ENCODE measurements at regions not wholly inside any gene's neighbourhood (a gene's known extent, or its start where the extent isn't known, plus 50 kb on each side); places are given as distances from the start of the nearest gene placed in this dataset.

DNA sequence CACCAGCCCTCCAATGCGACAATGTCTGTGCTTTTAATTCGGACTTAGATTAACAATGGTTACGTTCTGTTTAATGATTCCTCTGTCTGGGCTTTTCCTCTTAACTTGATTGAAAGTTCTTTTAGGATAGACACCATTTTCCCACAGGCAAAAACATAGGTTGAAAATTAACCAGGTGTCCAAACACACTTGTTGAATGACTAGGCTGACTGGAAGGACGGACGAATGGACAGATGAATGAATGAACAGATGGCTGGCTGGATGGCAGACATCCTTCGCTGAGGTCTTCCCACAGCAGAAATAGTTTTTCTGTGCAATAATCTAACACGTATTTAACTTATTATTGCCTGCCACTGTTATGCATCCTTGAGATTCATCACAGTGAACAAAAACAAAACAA, 298.8 kb downstream of the SRBD1 start:
- H3K4me3 Mint-ChIP-seq, result no peak overlapping the region
- no peaks in the 10 kb centered on the region for H3K27me3 Mint-ChIP-seq
- H3K27ac Mint-ChIP-seq, result no peak overlapping the region
- H3K4me1 Mint-ChIP-seq, result no peaks in the 10 kb centered on the region
- H3K36me3 Mint-ChIP-seq, result no peaks in the 10 kb centered on the region
- H3K9me3 Mint-ChIP-seq, result no peaks in the 10 kb centered on the region

DNA sequence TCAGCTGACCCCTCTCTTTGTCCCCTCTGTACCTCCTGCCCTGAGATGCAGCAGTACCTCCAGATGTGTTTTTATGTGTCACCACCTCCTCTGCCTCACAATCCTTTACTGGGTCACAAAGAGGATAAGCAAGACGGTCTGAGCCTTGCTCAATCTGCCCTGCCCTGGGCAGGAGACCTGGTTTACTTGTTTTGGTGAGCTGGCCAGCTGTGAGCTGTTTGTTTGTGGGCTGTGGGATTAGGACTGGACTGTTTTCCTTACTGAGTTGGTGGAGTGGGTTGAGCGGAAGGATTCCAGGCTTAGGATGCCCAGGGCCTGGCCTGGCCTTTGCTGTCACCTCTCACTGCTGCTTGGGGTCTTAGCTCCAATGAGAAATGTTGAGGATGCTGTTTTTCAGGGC, 299.5 kb downstream of the SRBD1 start:
- no peaks in the 10 kb centered on the region for H3K27me3 Mint-ChIP-seq
- H3K4me3 Mint-ChIP-seq, result no peak overlapping the region
- H3K4me1 Mint-ChIP-seq, result no peaks in the 10 kb centered on the region
- no peaks in the 10 kb centered on the region for H3K9me3 Mint-ChIP-seq
- H3K27ac Mint-ChIP-seq, result no peak overlapping the region
- no peaks in the 10 kb centered on the region for H3K36me3 Mint-ChIP-seq

DNA sequence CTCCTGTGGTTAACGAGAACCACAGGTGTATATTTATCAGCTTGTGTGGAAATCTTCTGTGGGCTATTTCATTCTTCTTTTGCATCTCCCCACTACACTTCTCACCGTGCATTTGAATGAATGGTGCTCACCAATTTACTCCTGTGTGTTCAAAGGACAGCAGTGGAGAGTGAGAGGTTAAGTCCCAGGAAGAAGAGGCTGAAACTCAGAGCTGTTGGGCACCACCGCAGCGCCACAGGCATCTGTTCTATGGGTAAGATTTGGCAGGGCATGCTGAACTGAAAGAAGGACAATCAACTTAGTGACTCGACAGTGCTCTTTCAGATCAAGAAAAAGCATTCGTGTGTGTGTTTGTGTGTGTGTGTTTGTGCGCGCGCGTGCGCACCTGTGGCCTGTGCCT, 297.9 kb upstream of the SIX2 start:
- H3K27me3 Mint-ChIP-seq, result peaks cover 3% of the 10 kb centered on the region
- no peaks in the 10 kb centered on the region for H3K36me3 Mint-ChIP-seq
- H3K9me3 Mint-ChIP-seq, result no peaks in the 10 kb centered on the region
- no peak overlapping the region for H3K27ac Mint-ChIP-seq
- no peaks in the 10 kb centered on the region for H3K4me1 Mint-ChIP-seq
- no peak overlapping the region for H3K4me3 Mint-ChIP-seq

DNA sequence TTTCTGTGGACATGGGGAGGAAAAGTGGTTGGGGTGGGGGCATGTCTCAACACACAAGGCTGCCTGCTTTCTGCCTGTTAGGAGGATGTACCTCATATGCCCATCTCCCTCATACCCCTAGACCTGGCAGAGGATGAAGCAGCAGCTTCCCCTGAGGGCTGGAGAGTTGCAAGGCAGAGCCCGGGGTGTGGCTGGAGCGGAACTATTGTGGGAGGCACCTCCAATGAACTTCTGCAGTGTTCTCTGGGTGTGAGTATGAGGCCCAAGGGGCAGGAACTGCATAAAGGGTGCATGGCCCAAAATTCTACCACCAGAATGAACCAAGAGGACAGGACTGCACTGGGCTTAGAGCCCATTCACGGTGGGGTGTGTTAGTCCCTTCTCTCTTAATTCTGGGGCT, 296.3 kb upstream of the SIX2 start:
- H3K4me3 Mint-ChIP-seq, result no peak overlapping the region
- H3K36me3 Mint-ChIP-seq, result no peaks in the 10 kb centered on the region
- H3K27ac Mint-ChIP-seq, result no peak overlapping the region
- peaks cover 3% of the 10 kb centered on the region for H3K27me3 Mint-ChIP-seq
- no peaks in the 10 kb centered on the region for H3K4me1 Mint-ChIP-seq
- H3K9me3 Mint-ChIP-seq, result no peaks in the 10 kb centered on the region

DNA sequence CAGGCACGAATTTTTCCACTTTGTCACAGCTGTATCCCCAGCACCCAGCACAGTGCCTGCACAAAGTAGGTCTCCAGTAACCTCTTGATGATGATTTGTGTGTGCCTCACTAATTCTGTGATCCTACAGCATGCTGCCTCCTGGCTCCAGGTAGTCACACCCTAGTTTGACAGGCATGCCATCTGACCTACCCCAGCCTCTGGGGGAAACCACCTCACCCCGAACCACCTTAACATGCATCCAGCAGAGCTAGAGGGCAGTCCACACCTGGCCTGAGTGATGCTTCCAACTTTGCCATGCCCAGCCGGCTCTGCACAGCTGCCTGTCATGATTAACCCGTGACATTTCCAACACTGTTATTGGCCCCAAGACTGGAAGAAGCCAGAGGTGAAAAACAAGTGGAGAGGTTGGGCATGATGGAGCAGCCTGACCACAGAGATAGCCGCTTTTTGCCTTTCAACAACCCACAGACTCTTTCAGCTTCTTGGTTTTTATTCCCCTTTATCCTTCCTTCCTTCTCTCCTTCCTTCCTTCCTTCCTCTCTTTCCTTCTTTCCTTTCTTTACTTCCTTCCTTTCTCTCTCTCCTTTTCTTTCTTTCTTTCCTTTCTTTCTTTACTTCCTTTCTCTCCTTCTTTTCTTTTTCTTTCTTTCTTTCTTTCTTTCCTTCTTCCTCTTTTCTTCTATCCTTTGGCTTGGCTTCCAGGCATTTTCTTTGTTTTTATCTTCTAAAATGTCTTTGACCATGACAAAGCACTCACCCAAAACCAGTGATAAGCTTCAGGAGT, 294.4 kb upstream of the SIX2 start:
- no peaks in the 10 kb centered on the region for H3K36me3 Mint-ChIP-seq
- peaks cover 3% of the 10 kb centered on the region for H3K27me3 Mint-ChIP-seq
- H3K4me1 Mint-ChIP-seq, result no peaks in the 10 kb centered on the region
- H3K9me3 Mint-ChIP-seq, result no peaks in the 10 kb centered on the region
- no peak overlapping the region for H3K4me3 Mint-ChIP-seq
- H3K27ac Mint-ChIP-seq, result no peak overlapping the region

DNA sequence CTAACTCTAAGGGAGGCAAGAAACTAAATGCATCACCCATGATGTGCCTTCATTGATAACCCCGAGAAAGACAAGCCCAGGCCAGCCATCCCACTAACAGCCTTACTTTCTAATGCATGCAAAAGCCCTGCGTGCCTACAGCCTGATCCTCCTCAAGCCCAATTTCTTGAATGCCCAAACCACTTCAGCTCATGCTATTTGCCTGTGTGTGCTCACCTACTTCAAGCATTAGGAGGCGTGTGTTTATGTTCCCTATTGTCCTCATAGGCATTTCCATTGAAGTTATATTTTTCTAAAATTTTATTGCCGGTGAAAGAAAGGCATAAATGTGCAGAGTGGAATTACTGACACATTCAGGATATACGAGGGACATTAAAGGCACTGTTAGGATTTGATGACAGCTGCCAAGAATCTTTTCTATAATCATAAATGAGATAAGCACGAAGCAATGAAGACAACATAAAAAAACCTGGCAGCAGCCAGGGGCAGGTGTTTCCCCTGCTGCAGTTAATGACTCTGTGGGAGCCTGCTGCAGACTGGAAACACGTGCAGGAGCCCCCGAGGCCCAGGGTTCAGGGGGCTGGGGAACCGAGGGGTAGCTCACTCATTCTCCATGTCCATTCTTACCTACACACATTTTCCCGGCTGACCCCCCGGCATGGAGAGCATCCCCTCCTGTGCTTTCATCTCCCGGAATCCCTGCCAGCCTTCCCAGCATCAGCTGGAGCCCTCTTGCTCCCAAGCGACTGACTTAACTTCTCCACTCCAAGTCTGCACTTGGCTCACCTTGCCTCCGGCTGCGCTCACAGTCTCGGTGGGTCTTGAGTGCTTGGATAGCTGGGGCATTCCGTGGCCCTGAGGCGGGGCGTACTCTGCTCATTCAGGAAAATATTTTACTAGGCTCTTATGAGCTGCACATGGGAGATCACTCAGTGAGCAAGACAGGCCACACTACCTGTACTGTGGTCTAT, 292.3 kb upstream of the SIX2 start:
- no peaks in the 10 kb centered on the region for H3K9me3 Mint-ChIP-seq
- H3K36me3 Mint-ChIP-seq, result no peaks in the 10 kb centered on the region
- H3K4me3 Mint-ChIP-seq, result no peak overlapping the region
- peaks cover 3% of the 10 kb centered on the region for H3K27me3 Mint-ChIP-seq
- no peaks in the 10 kb centered on the region for H3K4me1 Mint-ChIP-seq
- H3K27ac Mint-ChIP-seq, result no peak overlapping the region

DNA sequence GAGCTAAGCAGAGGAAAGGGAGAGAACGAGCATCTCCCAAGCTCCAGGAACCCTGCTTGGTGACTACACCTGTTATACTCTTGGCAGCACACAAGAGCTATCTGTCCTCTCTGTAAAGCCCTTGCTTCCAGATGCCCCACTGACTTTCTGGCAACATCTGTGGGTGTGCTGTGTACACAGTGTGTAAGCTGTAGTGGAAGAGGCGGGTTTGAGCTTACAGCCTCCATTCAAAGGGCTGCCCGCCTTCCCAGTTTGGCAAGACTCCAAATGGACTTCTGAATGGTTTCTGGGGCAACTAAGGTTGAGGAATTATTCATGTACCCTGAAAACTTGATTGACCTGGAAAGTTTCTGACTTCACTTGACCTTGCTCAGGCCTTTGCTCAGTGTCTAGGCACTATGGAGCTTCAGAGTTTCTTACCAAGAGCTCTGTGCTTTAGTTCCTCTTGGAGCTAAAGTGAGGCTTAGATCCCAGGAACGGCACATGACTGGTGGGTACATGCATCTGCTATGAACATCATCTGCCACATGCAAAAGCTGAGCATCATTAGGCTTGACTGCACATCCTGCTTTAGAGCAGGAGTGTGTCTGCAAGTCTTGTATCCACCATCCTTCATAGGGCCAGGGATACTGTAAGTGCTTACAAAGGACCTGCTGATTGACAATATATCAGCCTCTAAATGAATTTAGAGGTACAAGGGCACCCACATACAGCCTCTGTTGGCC, 290.9 kb upstream of the SIX2 start:
- peaks cover 5% of the 10 kb centered on the region for H3K27me3 Mint-ChIP-seq
- no peaks in the 10 kb centered on the region for H3K9me3 Mint-ChIP-seq
- H3K27ac Mint-ChIP-seq, result no peak overlapping the region
- no peaks in the 10 kb centered on the region for H3K4me1 Mint-ChIP-seq
- no peak overlapping the region for H3K4me3 Mint-ChIP-seq
- no peaks in the 10 kb centered on the region for H3K36me3 Mint-ChIP-seq

DNA sequence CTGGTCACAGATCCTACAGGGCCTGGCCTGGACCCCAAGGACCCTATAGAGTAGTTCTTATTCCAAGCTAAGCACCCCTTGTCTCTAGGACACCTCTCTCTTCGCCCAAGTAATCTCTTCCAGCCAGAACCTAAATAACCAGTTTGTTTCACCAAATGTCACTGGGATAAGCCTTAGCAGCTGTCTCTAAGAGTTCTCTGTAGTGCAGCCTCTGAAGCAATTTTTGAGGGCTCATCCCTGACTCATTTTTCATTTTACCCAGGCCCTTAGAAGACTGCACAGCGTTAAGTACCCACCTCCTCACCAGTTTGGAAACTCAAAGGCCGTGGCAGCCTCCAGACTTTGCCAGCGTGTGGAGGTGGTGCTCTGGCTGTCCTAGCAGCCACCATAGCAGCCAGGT, 290.1 kb upstream of the SIX2 start:
- H3K4me1 Mint-ChIP-seq, result no peaks in the 10 kb centered on the region
- H3K36me3 Mint-ChIP-seq, result no peaks in the 10 kb centered on the region
- no peak overlapping the region for H3K4me3 Mint-ChIP-seq
- H3K27me3 Mint-ChIP-seq, result peaks cover 5% of the 10 kb centered on the region
- no peak overlapping the region for H3K27ac Mint-ChIP-seq
- no peaks in the 10 kb centered on the region for H3K9me3 Mint-ChIP-seq

DNA sequence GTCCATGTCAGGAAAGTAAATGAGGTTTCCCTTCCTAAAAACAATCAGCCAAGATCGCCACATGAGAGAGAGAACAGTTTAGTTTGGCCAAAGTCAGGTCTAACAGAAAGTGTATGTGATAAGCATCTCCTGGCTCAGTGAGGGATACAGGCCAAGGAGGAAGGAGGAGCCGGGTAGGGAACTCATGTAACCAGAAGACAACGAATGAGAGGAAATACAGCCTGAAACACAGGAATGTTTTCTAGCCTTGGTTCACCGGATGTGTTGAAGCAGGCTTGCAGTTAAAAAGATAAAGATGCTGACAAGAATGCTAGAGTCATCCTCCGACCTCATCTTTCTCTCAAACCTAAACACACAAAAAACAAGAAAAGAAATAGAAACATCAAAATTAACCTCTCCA, 283.9 kb upstream of the SIX2 start:
- H3K4me1 Mint-ChIP-seq, result no peaks in the 10 kb centered on the region
- H3K36me3 Mint-ChIP-seq, result no peaks in the 10 kb centered on the region
- H3K27me3 Mint-ChIP-seq, result peaks cover 7% of the 10 kb centered on the region
- no peak overlapping the region for H3K4me3 Mint-ChIP-seq
- no peak overlapping the region for H3K27ac Mint-ChIP-seq
- no peaks in the 10 kb centered on the region for H3K9me3 Mint-ChIP-seq

DNA sequence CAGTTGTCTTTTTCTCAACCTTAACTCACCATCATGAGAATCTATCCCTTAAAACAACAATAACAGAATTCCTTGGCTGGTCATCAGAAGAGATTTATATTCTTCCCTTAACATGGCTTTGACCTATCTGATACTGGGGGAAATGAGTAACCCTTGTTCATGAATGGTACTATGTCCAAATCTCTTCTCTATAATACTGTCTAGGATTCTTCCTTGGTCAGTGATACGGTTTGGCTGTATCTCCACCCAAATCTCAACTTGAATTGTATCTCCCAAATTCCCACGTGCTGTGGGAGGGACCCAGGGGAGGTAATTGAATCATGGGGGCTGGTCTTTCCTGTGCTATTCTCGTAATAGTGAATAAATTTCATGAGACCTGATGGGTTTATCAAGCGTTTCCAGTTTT, 282.0 kb upstream of the SIX2 start:
- H3K4me3 Mint-ChIP-seq, result no peak overlapping the region
- no peaks in the 10 kb centered on the region for H3K9me3 Mint-ChIP-seq
- H3K27ac Mint-ChIP-seq, result no peak overlapping the region
- H3K27me3 Mint-ChIP-seq, result peaks cover 8% of the 10 kb centered on the region
- no peaks in the 10 kb centered on the region for H3K36me3 Mint-ChIP-seq
- H3K4me1 Mint-ChIP-seq, result no peaks in the 10 kb centered on the region

DNA sequence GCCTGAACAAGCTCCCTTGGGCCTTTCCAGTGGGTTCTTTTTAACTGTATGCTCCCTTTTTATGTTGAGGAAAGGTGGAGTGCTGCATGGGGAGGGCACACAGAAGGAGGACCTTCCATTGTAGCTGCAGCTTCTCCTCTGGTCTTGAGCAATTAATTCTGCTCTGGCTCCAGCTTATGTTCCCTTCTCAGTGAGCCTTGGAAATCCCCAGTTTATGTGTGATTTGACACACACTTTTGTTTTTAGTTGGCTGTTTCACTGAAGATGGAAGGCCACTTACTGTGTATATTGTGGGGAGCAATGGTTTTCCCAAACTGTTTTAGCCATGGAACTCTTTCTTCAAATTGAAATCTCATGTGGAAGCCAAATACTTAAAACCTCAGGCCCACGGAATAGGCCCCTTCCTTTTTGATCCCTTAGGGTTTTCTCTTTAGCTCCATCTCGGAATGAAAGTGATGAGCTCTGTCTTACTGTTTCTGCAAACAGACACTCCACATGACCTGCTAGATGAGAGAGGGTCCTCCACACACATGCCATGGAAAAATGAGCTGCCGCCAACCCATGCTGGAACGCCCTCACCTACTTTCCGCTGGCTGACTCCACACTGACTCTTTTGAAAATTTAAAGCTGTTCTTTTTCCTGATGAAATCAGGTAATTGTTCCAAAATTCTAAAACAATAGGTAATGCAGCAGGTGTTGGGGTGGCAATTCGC, 280.9 kb upstream of the SIX2 start:
- H3K36me3 Mint-ChIP-seq, result no peaks in the 10 kb centered on the region
- peaks cover 8% of the 10 kb centered on the region for H3K27me3 Mint-ChIP-seq
- H3K4me1 Mint-ChIP-seq, result no peaks in the 10 kb centered on the region
- no peak overlapping the region for H3K4me3 Mint-ChIP-seq
- no peak overlapping the region for H3K27ac Mint-ChIP-seq
- H3K9me3 Mint-ChIP-seq, result no peaks in the 10 kb centered on the region

DNA sequence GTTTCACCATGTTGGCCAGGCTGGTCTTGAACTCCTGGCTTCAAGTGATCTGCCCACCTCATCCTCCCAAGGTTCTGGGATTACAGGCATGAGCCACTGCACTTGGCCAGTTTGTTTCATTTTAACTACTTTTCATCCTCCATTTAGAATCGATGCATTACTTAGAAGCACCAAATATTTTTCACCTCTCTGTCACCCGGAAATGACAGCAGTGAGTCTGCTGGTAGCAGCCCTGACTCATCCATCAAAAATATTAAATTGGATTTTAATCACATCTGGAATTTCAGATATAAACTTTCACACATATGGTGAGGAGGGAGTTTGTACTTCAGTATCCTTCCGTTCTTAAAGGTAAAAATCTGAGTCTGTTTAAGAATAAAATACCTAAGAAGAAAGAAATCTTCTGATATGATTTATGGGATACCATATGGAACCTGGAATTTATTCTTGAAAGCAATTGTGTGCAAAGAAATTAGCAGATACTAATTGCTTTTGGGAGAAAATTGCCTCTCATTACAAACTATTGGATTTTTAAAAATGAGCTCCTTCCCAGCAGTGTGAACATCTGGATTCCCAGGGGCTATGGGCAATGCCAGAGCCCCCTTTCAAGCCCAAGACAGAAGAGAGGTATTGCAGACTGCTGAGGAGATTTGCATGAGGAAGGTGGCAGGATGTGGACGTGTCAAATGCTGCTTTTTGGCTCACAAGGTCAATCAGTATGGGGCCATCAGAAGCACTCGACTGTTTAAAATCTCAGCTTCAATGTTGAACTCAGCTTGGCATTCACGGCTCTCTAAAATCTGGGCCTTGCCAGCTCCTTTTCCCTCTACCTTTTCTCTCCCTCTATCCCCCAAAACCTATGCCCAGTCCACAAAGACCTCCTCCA, 279.5 kb upstream of the SIX2 start:
- Mint-ChIP-seq H3K9me3 (no peaks in the 10 kb centered on the region), H3K4me3 (no peak overlapping the region), H3K27ac (no peak overlapping the region), H3K4me1 (no peaks in the 10 kb centered on the region), H3K36me3 (no peaks in the 10 kb centered on the region), H3K27me3 (peaks cover 8% of the 10 kb centered on the region)

DNA sequence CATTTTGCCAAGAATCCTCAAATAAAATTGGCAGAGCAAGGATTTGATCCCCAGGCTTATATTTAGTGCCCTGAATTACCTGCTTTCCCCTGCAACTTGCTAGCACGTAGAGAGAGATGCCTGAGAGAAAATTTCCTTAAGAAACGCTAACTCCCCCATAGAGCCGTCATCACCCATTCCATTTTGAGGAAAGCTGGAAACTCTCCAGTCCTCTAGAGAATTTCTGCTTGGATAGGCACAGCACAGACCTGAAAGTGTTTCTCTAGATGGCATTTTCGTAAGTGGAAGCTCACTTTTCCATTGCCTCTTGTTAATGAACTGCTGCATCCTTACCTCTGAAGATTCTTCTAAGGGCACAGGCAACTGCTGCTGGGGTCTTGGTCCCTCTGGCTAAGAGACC, 277.8 kb upstream of the SIX2 start:
- no peaks in the 10 kb centered on the region for H3K9me3 Mint-ChIP-seq
- no peak overlapping the region for H3K27ac Mint-ChIP-seq
- no peaks in the 10 kb centered on the region for H3K36me3 Mint-ChIP-seq
- H3K27me3 Mint-ChIP-seq, result peaks cover 3% of the 10 kb centered on the region
- no peak overlapping the region for H3K4me3 Mint-ChIP-seq
- H3K4me1 Mint-ChIP-seq, result no peaks in the 10 kb centered on the region

DNA sequence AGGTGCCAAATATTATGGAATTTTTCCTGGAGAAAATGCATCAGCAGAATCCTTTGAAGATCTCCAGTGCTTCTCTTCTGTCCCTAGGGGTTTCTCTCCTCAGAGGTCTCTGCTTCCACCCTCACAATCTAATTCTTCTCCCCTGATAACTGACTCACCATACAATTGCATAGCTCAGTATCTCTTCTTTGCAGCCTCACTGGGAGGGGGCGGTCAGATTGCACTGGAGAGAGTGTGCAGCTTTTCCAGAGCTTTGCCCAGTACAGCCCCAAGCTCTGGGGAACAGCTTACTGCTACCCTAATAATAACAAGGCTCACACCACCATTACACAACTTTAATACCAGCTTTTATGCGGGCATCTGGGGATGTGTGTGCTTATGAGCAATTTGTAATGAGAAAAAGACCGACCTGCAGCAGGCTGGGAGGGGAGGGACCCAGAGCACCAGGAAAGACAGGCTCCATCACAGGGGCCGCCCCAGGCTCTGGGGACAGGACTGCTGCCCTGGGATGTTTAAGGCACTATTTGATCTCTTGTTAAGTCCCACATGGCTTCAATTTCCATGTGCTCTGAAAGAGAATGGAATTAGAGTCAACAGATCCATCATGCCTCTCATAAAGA, 276.6 kb upstream of the SIX2 start:
- H3K4me1 Mint-ChIP-seq, result no peaks in the 10 kb centered on the region

More for the DNA sequence above, 276.6 kb upstream of the SIX2 start:
- H3K4me3 Mint-ChIP-seq, result no peak overlapping the region
- no peaks in the 10 kb centered on the region for H3K9me3 Mint-ChIP-seq
- no peaks in the 10 kb centered on the region for H3K36me3 Mint-ChIP-seq
- no peak overlapping the region for H3K27ac Mint-ChIP-seq
- H3K27me3 Mint-ChIP-seq, result peaks cover 3% of the 10 kb centered on the region

Data from activated naive CD4-positive, alpha-beta T cell treated with anti-CD3 and anti-CD28 coated beads, Interleukin-2, amount 50 U/mL, for 24 hours (primary cell).